H1 (cell line): ENCODE measurements at regions not wholly inside any gene's neighbourhood (a gene's known extent, or its start where the extent isn't known, plus 50 kb on each side); places are given as distances from the start of the nearest gene placed in this dataset.

Experiments used
- CTCF ChIA-PET: fragments of 300-600 bp; sonication (Branson Sonifier 250); formaldehyde crosslinking; loops from one replicate; lab custom pipeline; 2021; ENCODE audit not compliant: partially characterized antibody; lab: Charles Lee
- POLR2A ChIA-PET: fragments of 300-600 bp; sonication (Branson Sonifier 250); formaldehyde crosslinking; loops from one replicate; lab custom pipeline; 2021; ENCODE audit warnings: inconsistent platforms; ENCODE audit not compliant: partially characterized antibody; lab: Charles Lee
- DNase-seq, 2 experiments: peaks; one replicate each; pipeline versions ENCODE4 v3.0.0 to v3.0.0-alpha.2; 2010 to 2022; ENCODE audit warnings: low spot score in 2 of 2, low read depth in 1 of 2, mixed read lengths in 1 of 2
- FAIRE-seq: peaks from 2 replicates; lab custom pipeline; 2011; peaks lifted over from hg19 to GRCh38; lab: Jason Lieb, UNC
- H2AFZ ChIP-seq: 2 replicates; pipeline ENCODE4 v1.8.1; 2012; ENCODE audit warnings: low read length, inconsistent platforms
- H2AK5ac ChIP-seq: 2 replicates; pipeline ENCODE4 v1.6.1; 2013; ENCODE audit warnings: low read depth, low read length
- H2BK120ac ChIP-seq: replicated peaks from 2 replicates; pipeline ENCODE3; 2013; ENCODE audit warnings: low read depth, low read length, inconsistent platforms
- H2BK12ac ChIP-seq: 2 replicates; pipeline ENCODE4 v1.6.1; 2013; ENCODE audit warnings: low read depth, low read length
- H2BK15ac ChIP-seq: 2 replicates; pipeline ENCODE4 v1.6.1; 2013; ENCODE audit warnings: low read length
- H2BK20ac ChIP-seq: 2 replicates; pipeline ENCODE4 v1.6.1; 2013; ENCODE audit warnings: low read length
- H2BK5ac ChIP-seq: 2 replicates; pipeline ENCODE4 v1.6.1; 2013; ENCODE audit warnings: low read depth, low read length
- H3K14ac ChIP-seq: 2 replicates; pipeline ENCODE4 v1.6.1; 2013; ENCODE audit warnings: inconsistent platforms; ENCODE audit not compliant: insufficient read length
- H3K18ac ChIP-seq: 2 replicates; pipeline ENCODE4 v1.6.1; 2013; ENCODE audit warnings: low read length; ENCODE audit errors: extremely low read depth
- H3K23ac ChIP-seq: 2 replicates; pipeline ENCODE4 v1.6.1; 2013; ENCODE audit warnings: inconsistent platforms; ENCODE audit not compliant: insufficient read length
- H3K23me2 ChIP-seq: 2 replicates; pipeline ENCODE4 v1.6.1; 2013; ENCODE audit warnings: low read depth, low read length
- H3K27ac ChIP-seq: 2 replicates; pipeline ENCODE4 v1.6.1; 2011; ENCODE audit warnings: low read depth, low read length, inconsistent platforms
- H3K27me3 ChIP-seq, 4 experiments: replicated peaks in 1 of 4; 1 replicate in 1 of 4; 2 replicates in 3 of 4; pipeline versions ENCODE4 v1.6.1 to v1.8.1; 2011 to 2013; ENCODE audit warnings: low read length in 3 of 4, mild to moderate bottlenecking in 3 of 4, inconsistent platforms in 2 of 4, mixed read lengths in 2 of 4, moderate library complexity in 1 of 4; ENCODE audit not compliant: control insufficient read depth in 3 of 4, insufficient read depth in 3 of 4; ENCODE audit errors: extremely low read depth in 1 of 4
- H3K36me3 ChIP-seq, 4 experiments: 2 replicates each; pipeline versions ENCODE4 v1.6.1 to v1.8.1; 2011 to 2013; ENCODE audit warnings: mild to moderate bottlenecking in 4 of 4, low read length in 3 of 4, moderate library complexity in 2 of 4, control low read depth in 1 of 4, inconsistent platforms in 1 of 4; ENCODE audit not compliant: insufficient read depth in 4 of 4, control insufficient read depth in 2 of 4
- H3K4ac ChIP-seq: replicated peaks from 2 replicates; pipeline ENCODE3; 2013; ENCODE audit warnings: low read length, low read depth, mixed read lengths, inconsistent platforms; ENCODE audit not compliant: insufficient read length
- H3K4me1 ChIP-seq, 4 experiments: replicated peaks in 1 of 4; 1 replicate in 1 of 4; 2 replicates in 3 of 4; pipeline versions ENCODE4 v1.6.1 to v1.8.1; 2011 to 2013; ENCODE audit warnings: low read length in 3 of 4, inconsistent platforms in 2 of 4, mixed read lengths in 1 of 4; ENCODE audit not compliant: insufficient read depth in 4 of 4, control insufficient read depth in 3 of 4
- H3K4me2 ChIP-seq, 2 experiments: 2 replicates each; pipeline versions ENCODE4 v1.6.1 to v1.8.1; 2011 to 2013; ENCODE audit warnings: low read depth in 2 of 2, low read length in 2 of 2, control low read depth in 1 of 2, inconsistent platforms in 1 of 2, mild to moderate bottlenecking in 1 of 2; ENCODE audit not compliant: insufficient read depth in 1 of 2
- H3K4me3 ChIP-seq, 4 experiments: fragments of 200-600, 300-600 bp in 1 of 4; sonication (generic), shearing (Covaris generic), sonication (Bioruptor Twin) in 1 of 4; 2 replicates each; pipeline versions ENCODE4 v1.5.1 to v1.8.1; 2011 to 2016; ENCODE audit warnings: low read length in 4 of 4, low read depth in 3 of 4, control low read depth in 2 of 4, inconsistent platforms in 2 of 4, mild to moderate bottlenecking in 2 of 4, mixed read lengths in 1 of 4, moderate library complexity in 1 of 4; ENCODE audit not compliant: insufficient read depth in 2 of 4; ENCODE audit errors: extremely low read depth in 1 of 4
- H3K56ac ChIP-seq: replicated peaks from 2 replicates; pipeline ENCODE3; 2013; ENCODE audit warnings: low read depth, mild to moderate bottlenecking, mixed read lengths, low read length, inconsistent platforms; ENCODE audit not compliant: insufficient read length
- H3K79me1 ChIP-seq: 2 replicates; pipeline ENCODE4 v1.6.1; 2013; ENCODE audit warnings: low read depth, low read length, control low read depth
- H3K79me2 ChIP-seq, 2 experiments: 2 replicates each; pipeline versions ENCODE4 v1.6.1 to v1.8.1; 2012 to 2013; ENCODE audit warnings: low read length in 2 of 2, mild to moderate bottlenecking in 2 of 2, inconsistent platforms in 1 of 2; ENCODE audit not compliant: insufficient read depth in 2 of 2, control insufficient read depth in 1 of 2
- H3K9ac ChIP-seq, 4 experiments: replicated peaks in 1 of 4; 1 replicate in 1 of 4; 2 replicates in 3 of 4; pipeline versions ENCODE4 v1.6.1 to v1.8.1; 2011 to 2013; ENCODE audit warnings: low read depth in 3 of 4, low read length in 3 of 4, control low read depth in 2 of 4, mild to moderate bottlenecking in 2 of 4, moderate library complexity in 2 of 4, inconsistent platforms in 1 of 4; ENCODE audit errors: extremely low read depth in 1 of 4
- H3K9me3 ChIP-seq, 2 experiments: 2 replicates each; pipeline versions ENCODE4 v1.6.1 to v1.8.1; 2012 to 2013; ENCODE audit warnings: mild to moderate bottlenecking in 2 of 2, moderate library complexity in 2 of 2, control low read depth in 1 of 2, inconsistent platforms in 1 of 2, low read depth in 1 of 2, low read length in 1 of 2, mixed read lengths in 1 of 2; ENCODE audit not compliant: insufficient read depth in 2 of 2
- H4K20me1 ChIP-seq, 2 experiments: replicated peaks in 1 of 2; 2 replicates each; pipeline versions ENCODE3 to v1.8.1; 2011 to 2013; ENCODE audit warnings: inconsistent platforms in 2 of 2, low read length in 2 of 2, mild to moderate bottlenecking in 1 of 2; ENCODE audit not compliant: insufficient read depth in 2 of 2, control insufficient read depth in 1 of 2
- H4K5ac ChIP-seq: 2 replicates; pipeline ENCODE4 v1.6.1; 2013; ENCODE audit warnings: low read length, low read depth, mixed read lengths, inconsistent platforms; ENCODE audit not compliant: insufficient read length
- H4K8ac ChIP-seq: 2 replicates; pipeline ENCODE4 v1.8.0; 2013; ENCODE audit warnings: mild to moderate bottlenecking, moderate library complexity, low read length, inconsistent platforms; ENCODE audit not compliant: insufficient read depth; ENCODE audit errors: extremely low read depth
- H4K91ac ChIP-seq: replicated peaks from 2 replicates; pipeline ENCODE3; 2013; ENCODE audit warnings: low read length, mixed read lengths, inconsistent platforms; ENCODE audit not compliant: insufficient read length
- BCL11A ChIP-seq, 2 experiments: IDR thresholded peaks; one replicate each; pipeline ENCODE4 v1.6.1; 2011; ENCODE audit warnings: low read depth in 2 of 2, low read length in 2 of 2, mild to moderate bottlenecking in 2 of 2
- KDM4A ChIP-seq: IDR thresholded peaks from one replicate; pipeline ENCODE4 v1.7.1; 2012; ENCODE audit warnings: low read depth, mild to moderate bottlenecking, moderate library complexity, low read length, inconsistent platforms; ENCODE audit not compliant: severe bottlenecking
- NANOG ChIP-seq: IDR thresholded peaks from 2 replicates; pipeline ENCODE4 v1.6.1; 2011; ENCODE audit warnings: low read length, low read depth, mild to moderate bottlenecking, inconsistent platforms; ENCODE audit not compliant: insufficient read depth, poor library complexity, severe bottlenecking
- TBP ChIP-seq: IDR thresholded peaks from 2 replicates; pipeline ENCODE4 v1.6.1; 2011; ENCODE audit warnings: low read depth, low read length, improper control_type of control experiment
- WGBS, 2 experiments: shearing (Covaris generic) in 1 of 2; methylation state at CpG; one replicate each; pipeline versions ENCODE4 v1.1.6 to v1.1.7; 2013 to 2015; ENCODE audit warnings: low lambda C conversion rate in 2 of 2, mixed read lengths in 2 of 2, inconsistent platforms in 1 of 2, low coverage in 1 of 2, missing lambda C conversion rate in 1 of 2; ENCODE audit not compliant: insufficient replicate concordance in 2 of 2, insufficient coverage in 1 of 2, insufficient read length in 1 of 2; ENCODE audit errors: extremely low coverage in 1 of 2, missing lambda C conversion rate in 1 of 2; 5-methylcytosine and 5-hydroxymethylcytosine counted together

DNA sequence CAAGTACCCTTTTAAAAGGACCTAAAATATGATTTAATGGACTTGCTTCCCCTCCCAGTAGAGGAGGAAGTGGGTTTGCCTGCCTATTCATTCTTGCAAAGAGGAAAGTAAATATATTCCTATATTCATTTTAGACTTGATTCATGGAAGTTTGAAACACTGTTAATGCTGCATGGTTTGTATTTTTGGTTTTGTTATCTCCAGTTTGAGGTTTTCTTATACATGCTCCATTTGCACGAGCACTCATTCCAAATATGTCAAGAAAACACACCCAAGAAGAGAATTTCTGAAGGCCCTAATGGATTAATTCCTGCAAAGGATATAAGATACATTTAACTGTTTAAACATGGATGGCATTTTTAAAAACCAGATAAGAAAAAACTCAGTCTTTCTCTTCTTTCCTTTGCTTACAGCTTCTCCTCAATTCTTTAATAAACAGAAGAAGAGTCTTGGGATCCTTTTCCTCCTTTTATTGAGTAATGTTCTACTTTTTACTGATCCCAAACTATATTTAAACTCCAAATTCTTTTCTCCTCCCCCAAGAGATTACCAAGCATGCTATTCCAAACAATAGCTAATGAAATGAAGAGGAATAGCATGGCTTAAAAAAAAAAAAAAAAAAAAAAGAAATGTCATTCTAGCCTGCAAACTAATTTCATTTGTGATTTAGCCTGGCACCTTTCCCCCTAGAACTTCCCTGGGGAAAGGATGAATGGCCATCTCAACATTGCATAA lies 54.6 kb upstream of the LDB2 start:
- Histone ChIP-seq H3K9me3 (peaks cover 4 to 7% of the 10 kb centered on the region in 2 experiments; a peak in 2 of 4 replicates), H3K56ac (no peak overlapping the region), H2AFZ (0 out of 2 replicates have a peak overlapping the region, but pooled peaks have one; percentile 12), H3K4ac (no peak overlapping the region), H3K79me1 (no peaks in the 10 kb centered on the region), H4K5ac (no peak overlapping the region), H3K9ac (no peak overlapping the region), H3K14ac (no peak overlapping the region), H2AK5ac (no peak overlapping the region), H4K20me1 (no peaks in the 10 kb centered on the region), H2BK15ac (no peak overlapping the region), H3K27me3 (no peaks in the 10 kb centered on the region), H2BK12ac (no peak overlapping the region), H3K27ac (no peak overlapping the region), H3K4me3 (no peak overlapping the region), H3K23me2 (no peaks in the 10 kb centered on the region), H3K18ac (no peak overlapping the region), H4K91ac (no peak overlapping the region), H3K23ac (no peak overlapping the region), H2BK120ac (no peak overlapping the region), H4K8ac (no peak overlapping the region), H2BK5ac (no peak overlapping the region), H3K79me2 (no peaks in the 10 kb centered on the region), H3K36me3 (no peaks in the 10 kb centered on the region; a peak in 1 of 8 replicates), H2BK20ac (no peak overlapping the region), H3K4me1 (peaks cover 0 to 3% (median 2%) of the 10 kb centered on the region in 4 experiments; a peak in 3 of 7 replicates), H3K4me2 (no peak overlapping the region)
- WGBS, 2 experiments: 80% methylated on average over 1 of the region's 1 CpG; no CpG with 5 or more reads in 1 of the 2 experiments
- no peak for DNase-seq
- no peak for TF ChIP-seq NANOG
- TF ChIP-seq BCL11A (IDR thresholded peaks at IDR 0.05; ENCODE audit: low read depth in 2 of 2, low read length in 2 of 2): no peak
- no peak for TF ChIP-seq TBP
- TF ChIP-seq KDM4A: no peak
- CTCF ChIA-PET: no interaction called here
- POLR2A ChIA-PET: no interaction called here
- no peak for FAIRE-seq
